Esophagus squamous epithelium (tissue), 4 donors: ENCODE measurements at regions not wholly inside any gene's neighbourhood (a gene's known extent, or its start where the extent isn't known, plus 50 kb on each side); places are given as distances from the start of the nearest gene placed in this dataset.

Experiments
- POLR2A ChIP-seq, 4 donors: fragments of 450-650 bp; IDR thresholded peaks; one replicate each; pipeline ENCODE4 v1.6.1; 2017; ENCODE audit warnings: antibody characterized with exemption in 4 of 4, mild to moderate bottlenecking in 4 of 4, moderate library complexity in 3 of 4
- TF ChIP-seq, protein P1 (sequence below), 6 experiments: fragments of 450-650 bp in 4 of 6; fragments of 200-600 bp in 2 of 6; sonication (generic) in 2 of 6; IDR thresholded peaks; one replicate each; pipeline ENCODE4 v1.5.1; 2016 to 2019; ENCODE audit warnings: antibody characterized with exemption in 6 of 6, mild to moderate bottlenecking in 4 of 6, moderate library complexity in 4 of 6

GRCh38 chr5:27568811-27569210, 530.4 kb upstream of the CDH9 start:
- TF ChIP-seq, protein P1, sequence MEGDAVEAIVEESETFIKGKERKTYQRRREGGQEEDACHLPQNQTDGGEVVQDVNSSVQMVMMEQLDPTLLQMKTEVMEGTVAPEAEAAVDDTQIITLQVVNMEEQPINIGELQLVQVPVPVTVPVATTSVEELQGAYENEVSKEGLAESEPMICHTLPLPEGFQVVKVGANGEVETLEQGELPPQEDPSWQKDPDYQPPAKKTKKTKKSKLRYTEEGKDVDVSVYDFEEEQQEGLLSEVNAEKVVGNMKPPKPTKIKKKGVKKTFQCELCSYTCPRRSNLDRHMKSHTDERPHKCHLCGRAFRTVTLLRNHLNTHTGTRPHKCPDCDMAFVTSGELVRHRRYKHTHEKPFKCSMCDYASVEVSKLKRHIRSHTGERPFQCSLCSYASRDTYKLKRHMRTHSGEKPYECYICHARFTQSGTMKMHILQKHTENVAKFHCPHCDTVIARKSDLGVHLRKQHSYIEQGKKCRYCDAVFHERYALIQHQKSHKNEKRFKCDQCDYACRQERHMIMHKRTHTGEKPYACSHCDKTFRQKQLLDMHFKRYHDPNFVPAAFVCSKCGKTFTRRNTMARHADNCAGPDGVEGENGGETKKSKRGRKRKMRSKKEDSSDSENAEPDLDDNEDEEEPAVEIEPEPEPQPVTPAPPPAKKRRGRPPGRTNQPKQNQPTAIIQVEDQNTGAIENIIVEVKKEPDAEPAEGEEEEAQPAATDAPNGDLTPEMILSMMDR (IDR thresholded peaks at IDR 0.05): no peak
- no peak for TF ChIP-seq POLR2A (IDR thresholded peaks at IDR 0.05)
